ENCODE measurements at regions not wholly inside any gene's neighbourhood (a gene's known extent, or its start where the extent isn't known, plus 50 kb on each side); places are given as distances from the start of the nearest gene placed in this dataset.

GRCh38 chr20:8073024-8073832, 53.7 kb upstream of the TMX4 start:
- peak; percentile 76 for ATAC-seq
- Mint-ChIP-seq H3K4me1 (peaks cover 9% of the 10 kb centered on the region), H3K9me3 (no peaks in the 10 kb centered on the region), H3K4me3 (no peak overlapping the region), H3K27me3 (no peaks in the 10 kb centered on the region), H3K27ac (no peak overlapping the region)
- DNase-seq, result peak in 1 of 2 donors; percentile 1

- no peak overlapping the region for H3K27ac Mint-ChIP-seq
- no peak overlapping the region for H3K4me3 Mint-ChIP-seq
- H3K9me3 Mint-ChIP-seq, result no peaks in the 10 kb centered on the region
- H3K4me1 Mint-ChIP-seq, result peaks cover 9% of the 10 kb centered on the region
- DNase-seq (no peak), ATAC-seq (no peak)
- no peaks in the 10 kb centered on the region for H3K27me3 Mint-ChIP-seq
Measured at GRCh38 chr20:8074931-8075330, 55.4 kb upstream of the TMX4 start.

GRCh38 chr20:8076306-8077136, 55.5 kb upstream of the PLCB1 start:
- DNase-seq (no peak), ATAC-seq (no peak)
- Mint-ChIP-seq H3K4me3 (no peak overlapping the region), H3K9me3 (no peaks in the 10 kb centered on the region), H3K27ac (peak overlapping the region in 1 of 2 donors; percentile 34), H3K27me3 (no peaks in the 10 kb centered on the region), H3K4me1 (peaks cover 9% of the 10 kb centered on the region)

- no peak overlapping the region for H3K4me3 Mint-ChIP-seq
- H3K27ac Mint-ChIP-seq, result no peak overlapping the region
- ATAC-seq (no peak), DNase-seq (no peak)
- peaks cover 9% of the 10 kb centered on the region for H3K4me1 Mint-ChIP-seq
- H3K27me3 Mint-ChIP-seq, result no peaks in the 10 kb centered on the region
- H3K9me3 Mint-ChIP-seq, result no peaks in the 10 kb centered on the region
Measured at GRCh38 chr20:8077137-8077466, 55.0 kb upstream of the PLCB1 start.

- Mint-ChIP-seq H3K27me3 (no peaks in the 10 kb centered on the region), H3K27ac (no peak overlapping the region), H3K9me3 (no peaks in the 10 kb centered on the region), H3K4me3 (no peak overlapping the region), H3K4me1 (peaks cover 2% of the 10 kb centered on the region)
- DNase-seq, result no peak
- ATAC-seq, result no peak
Measured at GRCh38 chr20:8078528-8078914, 53.5 kb upstream of the PLCB1 start.

- H3K4me1 Mint-ChIP-seq, result no peaks in the 10 kb centered on the region
Measured at GRCh38 chr20:8079976-8080375, 52.1 kb upstream of the PLCB1 start.

GRCh38 chr20:8082025-8082424, 50.0 kb upstream of the PLCB1 start:
- ATAC-seq (no peak), DNase-seq (no peak)
- H3K4me1 Mint-ChIP-seq, result no peaks in the 10 kb centered on the region
- H3K27me3 Mint-ChIP-seq, result peaks cover 4% of the 10 kb centered on the region
- no peak overlapping the region for H3K27ac Mint-ChIP-seq
- no peak overlapping the region for H3K4me3 Mint-ChIP-seq
- no peaks in the 10 kb centered on the region for H3K9me3 Mint-ChIP-seq

More at GRCh38 chr20:8079976-8080375, 52.1 kb upstream of the PLCB1 start:
- no peak for DNase-seq
- H3K9me3 Mint-ChIP-seq, result no peaks in the 10 kb centered on the region
- no peak for ATAC-seq
- no peak overlapping the region for H3K4me3 Mint-ChIP-seq
- H3K27ac Mint-ChIP-seq, result no peak overlapping the region
- H3K27me3 Mint-ChIP-seq, result no peaks in the 10 kb centered on the region

All from stimulated activated naive CD8-positive, alpha-beta T cell treated with anti-CD3 and anti-CD28 coated beads, Interleukin-15, amount 100 ng/mL, for 72 hours (primary cell).